GM18870 (cell line): ENCODE measurements at regions not wholly inside any gene's neighbourhood (a gene's known extent, or its start where the extent isn't known, plus 50 kb on each side); places are given as distances from the start of the nearest gene placed in this dataset.
"Not testable (repeated sequence)": the region's sequence is repeated elsewhere in the genome, so short reads cannot be mapped to it uniquely, and the experiment has no call there.

Experiments used
- ATAC-seq: cut with Tn5 transposase; IDR thresholded peaks from one replicate; pipeline ENCODE4 v1.9.1; 2021; ENCODE audit warnings: moderate library complexity; ENCODE audit not compliant: unreplicated experiment

DNA sequence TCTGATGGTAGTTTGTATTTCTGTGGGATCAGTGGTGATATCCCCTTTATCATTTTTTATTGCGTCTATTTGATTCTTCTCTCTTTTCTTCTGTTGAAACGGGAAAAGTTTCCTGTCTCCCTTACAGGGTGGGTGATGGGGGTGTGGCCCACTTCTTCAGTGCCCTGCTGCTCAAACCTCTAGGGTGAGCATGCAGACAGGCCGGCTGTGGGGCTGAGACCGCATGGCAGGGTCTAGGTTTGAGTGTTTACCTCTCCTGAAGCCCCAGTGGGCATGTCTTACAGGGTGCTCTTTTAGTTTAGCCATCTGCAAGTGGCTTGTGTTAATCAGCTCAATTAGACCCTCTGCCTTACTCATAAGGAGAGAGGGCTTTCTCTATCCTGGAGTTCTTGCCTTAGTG, 450.0 kb upstream of the EPHA3 start:
- no peak for ATAC-seq

DNA sequence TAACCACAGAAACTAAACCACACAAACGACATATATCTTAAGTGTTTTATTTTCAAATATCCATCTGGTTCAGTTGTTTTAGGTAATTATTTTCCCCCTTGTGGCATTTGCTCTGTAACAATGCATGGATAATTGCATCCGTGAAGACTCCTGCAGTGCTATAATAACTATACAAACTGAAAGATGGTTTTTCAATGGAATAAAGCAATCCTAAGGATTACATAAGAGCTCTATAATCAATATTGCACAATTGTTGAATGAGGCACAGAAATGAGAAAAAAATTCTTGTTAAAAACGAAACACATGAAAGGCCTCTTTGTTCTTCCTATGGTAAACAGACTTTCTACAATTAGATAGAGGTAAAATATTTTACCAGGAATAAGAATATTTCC, 446.0 kb upstream of the EPHA3 start:
- no peak for ATAC-seq

DNA sequence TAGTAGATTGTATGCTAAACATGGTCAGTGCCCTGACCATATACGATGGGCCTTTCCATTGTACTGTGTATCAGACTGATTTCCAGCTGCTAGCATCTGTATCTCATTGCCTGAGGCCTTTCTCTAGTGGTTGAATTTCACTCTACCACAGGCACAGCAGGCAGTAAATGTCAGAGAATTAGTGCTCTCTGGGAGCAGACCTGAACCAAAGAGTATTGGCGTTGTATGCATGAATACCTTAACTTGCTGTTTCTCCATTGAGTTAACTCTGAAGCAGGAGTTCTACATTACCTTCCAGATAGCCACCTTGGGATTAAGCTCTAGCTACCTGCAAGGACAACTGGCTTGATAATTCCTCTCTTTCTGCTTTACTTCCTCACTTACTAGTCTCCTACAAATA, 439.2 kb upstream of the EPHA3 start:
- no peak for ATAC-seq

DNA sequence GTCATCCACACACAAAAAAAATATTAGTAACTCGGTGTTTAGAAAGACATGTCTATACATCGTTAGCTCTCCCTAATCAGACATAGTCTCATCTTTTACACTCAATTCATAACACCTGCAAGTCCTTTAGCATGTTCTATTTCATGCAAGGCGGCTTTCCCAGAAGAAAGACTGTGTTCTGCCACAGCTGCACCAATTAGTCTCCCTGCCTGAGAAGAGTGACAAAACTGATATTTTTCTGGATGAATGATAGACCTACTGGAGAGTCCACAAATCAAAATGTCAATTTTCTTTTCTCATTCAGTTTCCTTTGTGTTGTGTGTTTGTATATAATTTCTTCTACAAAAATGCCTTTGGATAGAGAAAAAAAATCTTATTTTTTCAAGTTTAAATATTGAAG, 435.8 kb upstream of the EPHA3 start:
- ATAC-seq, result no peak

DNA sequence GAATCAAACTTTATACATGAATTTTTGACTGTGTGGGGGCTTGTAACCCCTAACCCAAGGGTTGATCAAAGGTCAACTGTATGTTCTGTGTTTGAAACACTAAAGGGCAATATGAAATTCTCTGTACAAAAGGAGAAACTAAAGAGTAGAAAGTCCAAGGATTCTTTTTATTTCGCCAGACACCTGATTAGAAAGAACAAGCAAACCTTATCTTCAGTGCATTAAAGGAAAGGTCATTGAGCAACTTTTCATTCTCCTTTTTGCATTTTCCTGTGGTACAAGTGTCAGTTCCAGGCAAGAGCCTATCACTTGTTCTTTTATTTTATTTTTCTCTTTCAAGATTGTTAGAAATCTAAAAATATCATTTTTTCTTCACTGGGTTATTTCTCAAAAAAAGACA, 430.1 kb upstream of the EPHA3 start:
- ATAC-seq, result no peak

DNA sequence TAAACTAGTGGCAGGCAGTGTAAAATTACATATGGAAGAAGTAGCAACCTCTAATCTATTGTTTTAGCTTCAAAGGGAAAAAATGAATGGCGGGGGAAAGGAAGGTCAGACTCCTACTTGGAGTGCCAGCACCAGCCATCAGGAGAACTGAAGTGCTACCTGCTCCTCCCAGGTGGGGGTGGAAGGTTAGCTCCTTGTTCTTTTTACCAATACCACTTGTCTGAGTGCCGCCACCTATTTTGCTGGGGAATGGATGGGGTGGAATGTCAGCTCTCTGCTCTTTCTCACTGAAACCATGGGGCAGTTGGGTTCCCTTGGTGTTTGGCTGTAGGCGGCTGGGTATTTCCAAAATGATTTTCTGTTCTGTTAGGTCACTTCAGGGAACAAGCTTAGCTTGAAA, 428.7 kb upstream of the EPHA3 start:
- no peak for ATAC-seq

DNA sequence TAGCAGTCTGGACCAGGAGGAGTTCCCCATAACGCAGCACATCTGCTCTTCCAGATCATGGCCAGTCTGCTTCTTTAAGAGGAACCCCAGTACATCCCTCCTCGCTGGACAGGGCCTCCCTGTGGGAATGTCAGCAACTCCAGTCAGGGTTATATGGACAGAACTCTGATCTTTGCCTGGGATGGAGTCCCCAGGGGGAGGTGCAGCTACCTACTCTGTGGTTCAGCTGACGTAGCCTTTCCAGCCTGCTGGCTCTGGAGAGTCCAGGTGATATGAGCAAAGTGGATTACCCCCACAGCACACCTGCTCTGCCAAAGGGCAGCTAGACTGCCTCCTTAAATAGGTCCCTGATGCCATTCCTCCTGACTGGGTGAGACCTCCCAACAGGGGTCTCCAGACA, 417.1 kb upstream of the EPHA3 start:
- ATAC-seq, result no peak

DNA sequence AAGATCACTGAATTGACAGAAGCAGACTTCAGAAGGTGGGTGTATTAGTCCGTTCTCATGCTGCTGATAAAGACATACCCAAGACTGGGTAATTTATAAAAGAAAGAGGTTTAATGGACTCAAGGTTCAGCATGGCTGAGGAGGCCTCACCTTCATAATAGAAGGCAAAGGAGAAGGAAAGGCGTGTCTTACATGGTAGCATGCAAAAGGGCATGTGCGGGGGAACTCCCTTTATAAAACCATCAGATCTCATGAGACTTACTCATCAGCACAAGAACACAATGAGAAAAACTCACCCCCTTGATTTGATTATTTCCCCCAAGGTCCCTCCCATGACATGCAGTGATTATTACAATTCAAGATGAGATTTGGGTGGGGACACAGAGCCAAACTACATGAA, 416.3 kb upstream of the EPHA3 start:
- ATAC-seq, result no peak

DNA sequence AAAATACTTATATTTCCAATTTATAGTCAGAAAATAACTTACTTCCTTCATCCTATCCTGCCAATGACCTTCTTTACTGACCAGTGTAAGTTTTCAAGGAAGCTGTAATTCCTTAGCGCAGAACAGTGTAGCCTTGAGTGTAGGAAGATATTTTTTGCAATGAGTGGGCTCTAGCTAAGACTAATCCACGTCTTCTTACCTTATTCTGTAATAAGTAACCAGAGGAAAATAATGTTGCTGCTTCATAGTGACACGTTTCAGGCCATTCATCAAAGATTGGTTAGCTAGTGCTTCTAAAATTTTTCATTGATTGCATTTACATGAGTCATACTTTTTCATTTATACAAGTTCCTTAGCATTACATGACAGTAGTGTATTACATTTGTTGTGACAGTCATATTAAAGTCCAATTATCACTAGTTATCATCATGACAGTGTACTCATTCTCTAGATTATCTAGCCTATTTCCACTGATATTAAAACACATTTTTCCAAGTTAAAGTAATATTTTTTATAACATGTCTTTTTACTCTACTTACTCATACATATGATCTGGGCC, 403.8 kb upstream of the EPHA3 start:
- ATAC-seq, result no peak

DNA sequence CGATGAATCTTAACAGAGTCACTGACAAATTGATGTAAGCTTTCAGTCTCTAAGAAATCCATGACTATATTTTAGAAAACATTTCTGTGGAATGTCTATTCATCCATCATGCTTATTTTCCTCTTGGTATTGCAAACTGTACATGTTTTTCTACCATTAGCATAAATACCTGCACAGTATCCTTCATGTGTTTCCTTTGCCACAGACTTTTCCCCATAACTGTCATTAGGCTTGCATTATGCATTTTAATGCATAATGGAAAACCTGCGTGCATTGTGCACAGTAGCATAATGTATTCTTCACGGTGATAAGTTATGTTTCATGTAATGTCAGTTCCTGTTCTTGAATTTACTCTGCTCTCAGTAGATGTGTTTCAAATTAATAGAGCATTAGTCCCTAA, 403.1 kb upstream of the EPHA3 start:
- ATAC-seq, result no peak

DNA sequence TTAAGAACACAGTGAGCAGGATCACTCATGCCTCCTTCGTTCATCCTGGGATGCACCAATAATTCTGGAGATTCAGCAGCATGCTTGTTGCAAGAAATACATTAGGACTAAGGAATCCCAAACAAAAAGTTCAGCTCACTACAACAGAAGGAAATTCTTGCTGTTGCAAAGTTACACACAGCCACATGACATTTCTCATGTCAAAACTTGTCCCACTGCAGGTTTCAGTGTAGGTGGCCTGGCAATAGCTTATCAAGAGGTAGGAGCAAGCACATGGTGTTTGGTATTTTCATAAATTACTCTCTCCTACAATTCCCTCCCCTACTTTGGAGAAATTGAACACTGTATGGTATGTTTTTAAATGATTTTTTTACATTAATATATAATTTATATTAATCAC, 399.6 kb upstream of the EPHA3 start:
- ATAC-seq, result no peak

DNA sequence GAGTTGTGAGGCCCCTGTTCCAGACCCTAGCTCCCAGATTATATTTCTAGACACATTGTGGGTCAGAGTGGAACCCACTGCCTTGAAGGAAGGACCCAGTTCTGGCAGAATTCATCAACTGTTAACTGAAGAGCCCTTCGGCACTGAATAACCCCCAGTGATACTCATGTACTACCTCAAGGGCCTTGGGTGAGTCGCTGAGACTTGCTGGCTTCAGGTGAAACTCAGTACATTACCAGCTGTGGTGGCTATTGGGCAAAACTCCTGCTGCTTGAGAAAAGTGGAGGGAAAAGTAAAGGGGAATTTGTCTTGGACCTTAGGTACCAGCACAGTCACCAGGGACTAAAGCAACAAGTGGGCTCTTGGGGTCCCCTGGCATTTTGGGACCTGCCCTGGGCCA, 394.9 kb upstream of the EPHA3 start:
- no peak for ATAC-seq

DNA sequence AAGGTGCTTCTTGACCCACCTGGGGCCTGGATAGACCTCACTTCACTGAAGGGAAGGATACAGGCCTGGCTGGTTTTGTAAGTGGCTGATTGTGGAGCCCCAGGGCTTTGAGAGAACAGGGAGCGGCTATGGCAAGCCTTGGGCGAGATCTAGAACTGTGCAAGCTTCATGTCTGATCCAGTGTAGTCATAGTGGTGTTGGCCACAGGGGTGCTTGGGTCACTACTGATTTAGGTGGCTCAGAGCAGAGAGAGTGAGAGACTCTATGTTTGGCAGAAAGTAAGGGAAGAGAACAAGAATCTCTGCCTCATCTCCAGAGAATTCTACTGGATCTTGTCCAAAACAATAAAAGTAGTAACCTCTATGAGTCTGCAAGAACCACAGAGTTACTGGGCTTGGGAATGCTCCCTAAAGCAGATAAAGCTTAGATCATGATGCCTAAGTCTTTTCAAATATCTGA, 394.2 kb upstream of the EPHA3 start:
- no peak for ATAC-seq

DNA sequence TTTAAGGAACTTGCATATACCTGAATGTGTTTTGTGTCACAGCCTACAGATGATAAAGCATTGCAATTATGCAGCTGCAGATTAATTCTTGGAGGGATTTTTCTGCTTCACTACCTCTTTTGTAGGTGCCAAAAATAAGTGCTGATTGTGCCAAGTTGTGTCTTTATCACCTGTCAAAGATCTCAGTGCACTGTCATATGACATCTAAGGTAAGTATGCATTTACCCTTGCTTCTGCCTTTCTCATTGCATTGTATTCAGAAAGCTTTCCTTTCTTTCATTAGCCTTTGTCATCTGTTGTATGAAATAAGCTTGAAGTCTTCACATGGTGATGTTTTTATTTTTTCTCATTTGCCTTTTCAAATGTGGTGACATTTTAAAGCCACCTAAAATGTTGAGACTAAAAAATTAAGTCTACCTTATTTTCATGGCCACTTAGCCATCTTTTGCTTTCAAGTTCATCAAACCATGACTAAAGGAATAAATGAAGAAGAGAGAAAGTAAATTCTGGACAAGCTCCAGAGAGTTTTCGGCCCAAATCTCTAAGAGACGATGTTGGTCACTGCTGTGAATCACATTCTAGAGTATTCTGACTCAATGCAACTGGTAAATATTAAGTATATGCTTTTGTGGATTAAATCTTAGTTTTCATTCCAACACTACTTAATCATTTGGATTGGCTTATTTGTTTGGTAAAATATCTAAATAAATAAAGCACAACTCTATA, 381.8 kb upstream of the EPHA3 start:
- ATAC-seq, result no peak

DNA sequence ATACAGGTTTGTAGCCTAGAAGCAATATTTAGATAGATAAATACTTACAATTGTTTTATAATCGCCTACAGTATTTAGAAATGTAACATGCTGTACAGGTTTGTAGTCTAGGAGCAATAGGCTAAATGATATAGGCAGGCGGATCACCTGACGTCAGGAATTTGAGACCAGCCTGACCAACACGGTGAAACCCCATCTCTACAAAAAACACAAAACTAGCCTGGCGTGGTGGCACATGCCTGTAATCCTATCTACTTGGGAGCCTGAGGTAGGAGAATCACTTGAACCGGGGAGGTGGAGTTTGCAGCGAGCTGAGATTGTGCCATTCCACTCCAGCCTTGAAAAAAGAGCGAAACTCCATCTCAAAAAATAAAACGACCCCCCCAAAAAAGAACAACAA, 375.2 kb upstream of the EPHA3 start:
- no peak for ATAC-seq

DNA sequence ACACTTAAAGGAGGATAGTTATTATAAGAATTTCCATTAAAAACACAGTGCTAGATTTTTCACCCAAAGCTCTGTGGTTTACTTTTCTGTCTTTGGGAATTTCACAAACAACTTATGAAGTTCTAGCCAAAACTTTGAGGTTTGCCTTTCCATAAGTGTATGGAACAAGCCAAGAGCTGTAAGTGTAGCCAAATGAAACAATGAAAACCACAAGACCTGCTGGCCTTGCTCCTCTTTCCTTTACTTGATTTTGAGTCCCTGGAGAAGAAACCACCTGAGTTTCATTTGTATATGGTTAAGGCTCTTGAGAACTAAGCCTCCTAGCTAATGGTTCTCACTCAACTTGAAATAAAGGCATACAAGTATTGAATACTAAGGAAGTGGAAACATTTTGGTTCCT, 365.3 kb upstream of the EPHA3 start:
- ATAC-seq, result no peak

DNA sequence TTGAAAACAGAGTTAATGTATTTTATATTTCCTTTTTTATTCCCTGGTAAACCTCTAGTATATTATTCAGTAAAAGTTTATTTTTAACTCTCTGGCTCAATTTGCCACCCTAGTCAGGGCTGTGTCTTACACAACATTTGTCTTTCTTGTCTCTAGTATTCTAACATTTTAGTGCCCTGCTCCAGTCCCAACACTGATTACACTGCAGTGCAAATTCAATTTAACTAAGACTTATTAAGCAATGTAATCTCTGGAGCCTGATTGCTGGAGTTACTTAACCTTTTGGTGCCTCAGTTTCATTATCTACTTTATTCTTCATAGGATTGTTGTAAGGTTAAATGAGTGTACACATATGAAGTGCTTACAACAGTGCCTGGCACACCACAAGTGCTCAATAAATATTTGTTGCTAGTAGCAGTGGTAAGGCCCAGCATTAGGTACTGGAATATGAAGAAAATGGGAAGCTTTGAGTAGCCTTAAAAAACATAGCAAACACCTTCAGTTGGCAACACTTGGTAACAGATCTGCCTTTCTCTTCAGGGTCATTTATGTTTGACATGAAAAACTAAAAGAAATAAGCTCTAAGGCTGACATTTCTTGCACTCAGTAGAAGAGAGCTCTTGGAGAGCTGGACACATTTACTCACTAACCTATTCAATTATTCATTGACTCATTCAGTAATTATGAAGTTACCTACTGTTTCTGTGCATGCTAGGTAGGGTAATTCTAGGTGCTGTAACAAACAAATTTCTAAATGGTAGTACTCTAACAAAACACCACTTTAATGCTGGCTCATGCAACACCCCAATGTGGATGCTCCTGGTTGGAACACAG, 364.5 kb upstream of the EPHA3 start:
- no peak for ATAC-seq

DNA sequence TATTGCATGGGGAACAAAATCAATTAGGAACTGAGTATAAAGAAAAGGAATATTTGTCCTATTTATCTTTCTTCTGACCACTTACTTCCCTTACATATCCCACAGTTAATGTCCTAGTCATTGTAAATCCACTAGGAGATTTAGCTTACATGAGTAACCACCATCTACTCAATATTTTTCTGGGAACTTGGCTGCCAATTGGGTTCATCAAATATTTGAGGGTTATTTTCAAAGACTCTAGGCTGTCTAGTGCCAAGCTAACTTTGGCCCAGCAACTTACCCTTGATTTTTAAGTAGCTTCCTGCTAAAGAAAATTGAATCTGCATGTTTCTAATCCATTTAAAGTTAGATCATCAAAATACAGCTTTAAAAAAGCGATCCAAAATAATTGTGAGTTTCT, 362.5 kb upstream of the EPHA3 start:
- ATAC-seq, result no peak

DNA sequence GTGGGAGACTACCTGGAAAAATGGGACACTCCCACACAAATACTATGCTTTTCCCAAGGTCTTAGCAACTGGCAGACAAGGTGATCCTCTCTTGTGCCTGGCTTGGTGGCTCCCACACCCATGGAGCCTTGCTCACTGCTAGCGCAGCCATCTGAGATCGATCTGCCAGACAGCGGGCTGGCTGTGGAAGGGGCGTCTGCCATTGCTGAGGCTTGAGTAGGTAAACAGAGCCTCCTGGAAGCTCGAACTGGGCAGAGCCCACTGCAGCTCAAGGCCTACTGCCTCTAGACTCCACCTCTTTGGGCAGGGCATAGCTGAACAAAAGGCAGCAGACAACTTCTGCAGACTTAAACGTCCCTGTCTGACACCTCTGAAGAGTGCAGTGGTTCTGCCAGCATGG, 360.3 kb upstream of the EPHA3 start:
- not testable (repeated sequence) for ATAC-seq

DNA sequence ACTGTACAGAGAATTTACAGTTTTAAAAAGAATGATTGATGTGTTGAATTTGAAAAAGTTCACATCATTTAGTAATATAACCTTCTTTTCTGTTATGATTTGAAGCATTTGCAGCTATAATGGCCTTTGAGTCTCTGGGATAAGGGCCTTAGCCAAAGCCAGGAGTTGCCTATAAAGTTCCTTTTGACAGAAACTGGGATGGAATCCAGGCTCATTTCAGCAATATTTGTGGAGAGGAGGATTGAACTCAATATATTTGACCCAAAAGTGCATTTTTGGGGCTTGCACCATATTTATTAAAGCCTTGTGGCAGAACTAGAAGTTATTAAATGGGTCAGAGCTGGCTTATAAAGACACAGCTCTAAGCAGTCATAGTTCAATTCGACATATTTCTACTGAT, 348.7 kb upstream of the EPHA3 start:
- ATAC-seq, result no peak

DNA sequence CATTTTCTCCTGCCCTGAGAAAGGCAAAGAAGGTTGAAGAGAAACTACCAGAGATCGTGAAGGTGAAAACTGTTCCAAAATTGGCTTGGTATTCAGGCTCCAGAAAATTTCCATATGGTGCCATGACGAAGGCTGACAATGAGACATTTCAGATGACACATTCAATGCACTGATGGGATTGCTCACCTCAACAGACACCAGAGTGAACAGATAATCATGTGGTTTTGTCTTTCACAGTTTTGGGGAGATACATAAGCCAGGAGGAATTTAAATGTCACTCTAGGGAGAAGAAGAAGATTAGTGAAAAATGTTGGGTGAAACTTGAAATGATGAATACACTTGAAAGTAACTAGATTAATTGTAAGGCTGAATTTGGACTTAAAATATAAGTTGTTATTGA, 339.7 kb upstream of the EPHA3 start:
- no peak for ATAC-seq

DNA sequence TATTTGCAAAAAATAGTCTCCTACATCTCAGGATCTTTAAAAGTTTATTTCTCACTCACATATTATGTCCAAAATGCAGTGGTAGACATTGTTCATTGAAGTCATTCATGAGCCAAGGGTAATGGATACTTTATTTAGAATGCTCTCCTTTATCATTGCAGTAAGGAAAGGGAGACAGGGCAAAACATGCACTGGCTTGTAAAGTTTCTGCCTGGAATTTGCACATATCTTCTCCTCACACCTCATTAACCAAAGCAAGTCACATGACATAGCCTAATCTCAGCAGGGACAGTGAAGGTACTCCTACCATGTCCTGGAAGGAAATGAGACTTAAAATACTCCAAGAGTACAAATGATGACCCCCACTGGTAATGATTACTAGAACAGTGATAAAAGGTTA, 333.7 kb upstream of the EPHA3 start:
- no peak for ATAC-seq
